ENCODE measurements at regions not wholly inside any gene's neighbourhood (a gene's known extent, or its start where the extent isn't known, plus 50 kb on each side); places are given as distances from the start of the nearest gene placed in this dataset.

- Mint-ChIP-seq H3K27ac (no peak overlapping the region), H3K27me3 (ENCODE audit: low read depth) (peaks cover 32% of the 10 kb centered on the region), H3K9me3 (peaks cover 1% of the 10 kb centered on the region), H3K36me3 (ENCODE audit: low read depth) (no peaks in the 10 kb centered on the region), H3K4me1 (ENCODE audit: low read depth) (no peaks in the 10 kb centered on the region), H3K4me3 (no peak overlapping the region)
- intact Hi-C loops (cut with micrococcal nuclease) = no loop called here
- CTCF ChIA-PET = no interaction called here
- no peak for DNase-seq
These were observed 98.5 kb downstream of the SOX9 start for GRCh38 chr17:72219137-72219823.

- intact Hi-C loops (cut with micrococcal nuclease) = no loop called here
- no peak overlapping the region for H3K4me3 Mint-ChIP-seq
- no peak for DNase-seq
- peaks cover 32% of the 10 kb centered on the region for H3K27me3 Mint-ChIP-seq (ENCODE audit: low read depth)
- H3K27ac Mint-ChIP-seq = no peak overlapping the region
- H3K9me3 Mint-ChIP-seq = peaks cover 1% of the 10 kb centered on the region
- no peaks in the 10 kb centered on the region for H3K4me1 Mint-ChIP-seq (ENCODE audit: low read depth)
- CTCF ChIA-PET = no interaction called here
- H3K36me3 Mint-ChIP-seq (ENCODE audit: low read depth) = no peaks in the 10 kb centered on the region
These were observed 99.1 kb downstream of the SOX9 start for GRCh38 chr17:72219824-72220493.

- no peaks in the 10 kb centered on the region for H3K36me3 Mint-ChIP-seq (ENCODE audit: low read depth)
- no peaks in the 10 kb centered on the region for H3K4me1 Mint-ChIP-seq (ENCODE audit: low read depth)
- peaks cover 28% of the 10 kb centered on the region for H3K27me3 Mint-ChIP-seq (ENCODE audit: low read depth)
- CTCF ChIA-PET = no interaction called here
- H3K4me3 Mint-ChIP-seq = no peak overlapping the region
- no peak overlapping the region for H3K27ac Mint-ChIP-seq
- H3K9me3 Mint-ChIP-seq = peaks cover 4% of the 10 kb centered on the region
- intact Hi-C loops (cut with micrococcal nuclease) = no loop called here
- no peak for DNase-seq
These were observed 102.0 kb downstream of the SOX9 start for GRCh38 chr17:72222661-72223380.

GRCh38 chr17:72223866-72224291 lies 103.1 kb downstream of the SOX9 start:
- DNase-seq = no peak
- Mint-ChIP-seq H3K4me3 (no peak overlapping the region), H3K4me1 (ENCODE audit: low read depth) (no peaks in the 10 kb centered on the region), H3K9me3 (peaks cover 6% of the 10 kb centered on the region), H3K27me3 (ENCODE audit: low read depth) (peaks cover 22% of the 10 kb centered on the region), H3K27ac (no peak overlapping the region), H3K36me3 (ENCODE audit: low read depth) (no peaks in the 10 kb centered on the region)
- intact Hi-C loops (cut with micrococcal nuclease) = no loop called here
- CTCF ChIA-PET = no interaction called here

- intact Hi-C loops (cut with micrococcal nuclease) = no loop called here
- H3K27ac Mint-ChIP-seq = no peak overlapping the region
- H3K4me3 Mint-ChIP-seq = no peak overlapping the region
- H3K27me3 Mint-ChIP-seq (ENCODE audit: low read depth) = no peaks in the 10 kb centered on the region
- DNase-seq = no peak
- CTCF ChIA-PET = no interaction called here
- H3K36me3 Mint-ChIP-seq (ENCODE audit: low read depth) = no peaks in the 10 kb centered on the region
- peaks cover 8% of the 10 kb centered on the region for H3K9me3 Mint-ChIP-seq
- H3K4me1 Mint-ChIP-seq (ENCODE audit: low read depth) = no peaks in the 10 kb centered on the region
These were observed 105.5 kb downstream of the SOX9 start for GRCh38 chr17:72226322-72226721.

GRCh38 chr17:72233986-72234385 lies 113.2 kb downstream of the SOX9 start:
- Mint-ChIP-seq H3K9me3 (peaks cover 4% of the 10 kb centered on the region), H3K4me1 (ENCODE audit: low read depth) (no peaks in the 10 kb centered on the region), H3K4me3 (no peak overlapping the region), H3K27me3 (ENCODE audit: low read depth) (peaks cover 10% of the 10 kb centered on the region), H3K27ac (no peak overlapping the region), H3K36me3 (ENCODE audit: low read depth) (no peaks in the 10 kb centered on the region)
- no peak for DNase-seq
- intact Hi-C loops (cut with micrococcal nuclease) = no loop called here
- CTCF ChIA-PET = interaction anchor here (1.2 kb wide), 1 partner anchor 25 kb away, joined by 3 read pairs; no protein-coding TSS in a partner anchor

- peaks cover 7% of the 10 kb centered on the region for H3K9me3 Mint-ChIP-seq
- CTCF ChIA-PET = no interaction called here
- no peaks in the 10 kb centered on the region for H3K4me1 Mint-ChIP-seq (ENCODE audit: low read depth)
- intact Hi-C loops (cut with micrococcal nuclease) = no loop called here
- DNase-seq = no peak
- H3K27ac Mint-ChIP-seq = no peak overlapping the region
- no peaks in the 10 kb centered on the region for H3K36me3 Mint-ChIP-seq (ENCODE audit: low read depth)
- no peak overlapping the region for H3K4me3 Mint-ChIP-seq
- H3K27me3 Mint-ChIP-seq (ENCODE audit: low read depth) = peaks cover 10% of the 10 kb centered on the region
These were observed 114.2 kb downstream of the SOX9 start for GRCh38 chr17:72234985-72235384.

DNA sequence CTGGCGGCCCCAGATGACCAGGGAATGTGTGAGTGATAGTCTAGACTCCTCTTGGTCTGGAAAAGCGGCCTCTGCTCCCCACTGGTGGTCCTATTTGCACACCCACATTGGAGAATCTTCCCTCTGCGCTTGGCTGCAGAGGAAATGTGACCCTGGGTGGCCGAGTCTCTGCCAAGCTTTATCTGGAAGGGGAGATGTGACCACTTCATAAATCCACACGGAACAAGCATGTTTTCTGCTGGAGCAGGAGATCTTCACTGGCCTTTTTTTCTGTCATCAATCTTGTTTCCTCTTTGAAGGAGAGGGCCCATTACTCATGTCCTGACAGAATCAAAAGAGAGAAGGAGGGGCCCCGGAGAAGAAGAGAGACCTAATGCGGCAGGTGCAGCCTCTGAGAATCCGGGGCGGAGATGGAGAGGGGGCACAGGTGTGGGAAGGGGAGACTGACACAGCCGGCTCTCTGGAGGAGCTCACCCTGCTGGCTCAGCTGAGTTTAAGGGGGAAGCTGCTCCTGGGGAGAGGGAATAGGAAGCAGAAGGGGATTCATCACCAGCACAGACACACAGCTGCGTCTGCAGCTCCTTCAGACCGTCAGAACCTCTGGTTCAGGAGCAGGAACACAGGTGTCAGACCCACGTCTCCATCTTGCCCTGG lies 116.3 kb downstream of the SOX9 start:
- no peaks in the 10 kb centered on the region for H3K36me3 Mint-ChIP-seq (ENCODE audit: low read depth)
- H3K27me3 Mint-ChIP-seq (ENCODE audit: low read depth) = peaks cover 10% of the 10 kb centered on the region
- CTCF ChIA-PET = no interaction called here
- intact Hi-C loops (cut with micrococcal nuclease) = no loop called here
- no peak overlapping the region for H3K27ac Mint-ChIP-seq
- DNase-seq = no peak
- H3K4me3 Mint-ChIP-seq = no peak overlapping the region
- no peaks in the 10 kb centered on the region for H3K4me1 Mint-ChIP-seq (ENCODE audit: low read depth)
- peaks cover 11% of the 10 kb centered on the region for H3K9me3 Mint-ChIP-seq

DNA sequence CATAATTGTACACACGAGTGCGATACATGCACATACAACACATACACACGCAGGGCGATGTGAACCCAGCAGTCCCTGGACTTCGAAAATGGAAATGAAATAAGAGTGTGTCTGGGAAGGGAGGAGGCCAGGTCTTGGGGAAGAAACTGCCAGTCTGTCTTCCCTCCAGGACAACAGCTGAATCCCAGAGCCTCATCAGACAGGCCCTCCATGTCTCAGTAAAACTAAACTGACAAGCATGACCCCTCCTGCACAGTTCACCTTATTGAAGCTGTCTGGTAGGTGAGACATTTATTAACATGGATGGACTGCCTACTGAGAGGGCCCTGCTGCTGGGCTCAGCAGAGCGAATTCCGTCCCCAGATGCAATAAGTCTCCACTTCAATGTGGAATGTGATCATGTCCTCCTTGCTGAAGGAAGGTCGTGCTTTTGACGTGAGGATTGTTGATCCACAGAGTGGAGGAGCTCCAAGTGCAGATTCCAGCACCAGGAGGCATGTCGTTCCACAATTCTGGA lies 117.4 kb downstream of the SOX9 start:
- no peak overlapping the region for H3K4me3 Mint-ChIP-seq
- CTCF ChIA-PET = no interaction called here
- H3K27me3 Mint-ChIP-seq (ENCODE audit: low read depth) = peaks cover 10% of the 10 kb centered on the region
- intact Hi-C loops (cut with micrococcal nuclease) = no loop called here
- H3K9me3 Mint-ChIP-seq = peaks cover 11% of the 10 kb centered on the region
- H3K36me3 Mint-ChIP-seq (ENCODE audit: low read depth) = no peaks in the 10 kb centered on the region
- H3K27ac Mint-ChIP-seq = no peak overlapping the region
- H3K4me1 Mint-ChIP-seq (ENCODE audit: low read depth) = no peaks in the 10 kb centered on the region
- DNase-seq = no peak

DNA sequence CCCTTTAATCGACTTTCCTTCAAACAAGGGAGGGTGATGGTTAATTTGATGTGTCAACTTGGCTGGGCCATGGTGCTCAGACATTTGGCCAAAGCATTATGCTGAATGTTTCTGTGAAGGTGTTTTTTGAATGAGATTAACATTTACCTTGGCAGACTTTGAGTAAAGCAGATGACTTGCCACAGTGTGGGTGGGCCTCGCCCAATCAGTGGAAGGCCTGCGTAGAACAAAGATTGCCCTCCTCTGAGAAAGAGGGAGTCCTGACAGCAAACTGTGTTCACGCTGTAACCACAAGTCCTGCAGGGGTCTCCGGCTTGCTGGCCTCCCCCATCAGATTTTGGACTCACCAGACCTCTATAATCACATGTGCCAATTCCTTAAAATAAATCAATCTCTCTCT lies 118.7 kb downstream of the SOX9 start:
- no peak overlapping the region for H3K27ac Mint-ChIP-seq
- no peak for DNase-seq
- no peaks in the 10 kb centered on the region for H3K4me1 Mint-ChIP-seq (ENCODE audit: low read depth)
- CTCF ChIA-PET = no interaction called here
- intact Hi-C loops (cut with micrococcal nuclease) = no loop called here
- H3K36me3 Mint-ChIP-seq (ENCODE audit: low read depth) = no peaks in the 10 kb centered on the region
- H3K4me3 Mint-ChIP-seq = no peak overlapping the region
- peaks cover 10% of the 10 kb centered on the region for H3K27me3 Mint-ChIP-seq (ENCODE audit: low read depth)
- peaks cover 21% of the 10 kb centered on the region for H3K9me3 Mint-ChIP-seq

- H3K4me3 Mint-ChIP-seq = no peak overlapping the region
- H3K27ac Mint-ChIP-seq = no peak overlapping the region
- DNase-seq = no peak
- peaks cover 7% of the 10 kb centered on the region for H3K27me3 Mint-ChIP-seq (ENCODE audit: low read depth)
- intact Hi-C loops (cut with micrococcal nuclease) = no loop called here
- H3K4me1 Mint-ChIP-seq (ENCODE audit: low read depth) = no peaks in the 10 kb centered on the region
- CTCF ChIA-PET = no interaction called here
- H3K9me3 Mint-ChIP-seq = peaks cover 21% of the 10 kb centered on the region
- H3K36me3 Mint-ChIP-seq (ENCODE audit: low read depth) = no peaks in the 10 kb centered on the region
These were observed 119.5 kb downstream of the SOX9 start for GRCh38 chr17:72240333-72240732.

GRCh38 chr17:72244494-72244893 lies 123.7 kb downstream of the SOX9 start:
- Mint-ChIP-seq H3K36me3 (ENCODE audit: low read depth) (no peaks in the 10 kb centered on the region), H3K27ac (no peak overlapping the region), H3K27me3 (ENCODE audit: low read depth) (no peaks in the 10 kb centered on the region), H3K4me1 (ENCODE audit: low read depth) (no peaks in the 10 kb centered on the region), H3K9me3 (peaks cover 21% of the 10 kb centered on the region), H3K4me3 (no peak overlapping the region)
- DNase-seq = no peak
- CTCF ChIA-PET = no interaction called here
- intact Hi-C loops (cut with micrococcal nuclease) = no loop called here

Data from activated naive CD4-positive, alpha-beta T cell treated with anti-CD3 and anti-CD28 coated beads for 36 hours (primary cell).